ENCODE measurements at regions not wholly inside any gene's neighbourhood (a gene's known extent, or its start where the extent isn't known, plus 50 kb on each side); places are given as distances from the start of the nearest gene placed in this dataset.

DNA sequence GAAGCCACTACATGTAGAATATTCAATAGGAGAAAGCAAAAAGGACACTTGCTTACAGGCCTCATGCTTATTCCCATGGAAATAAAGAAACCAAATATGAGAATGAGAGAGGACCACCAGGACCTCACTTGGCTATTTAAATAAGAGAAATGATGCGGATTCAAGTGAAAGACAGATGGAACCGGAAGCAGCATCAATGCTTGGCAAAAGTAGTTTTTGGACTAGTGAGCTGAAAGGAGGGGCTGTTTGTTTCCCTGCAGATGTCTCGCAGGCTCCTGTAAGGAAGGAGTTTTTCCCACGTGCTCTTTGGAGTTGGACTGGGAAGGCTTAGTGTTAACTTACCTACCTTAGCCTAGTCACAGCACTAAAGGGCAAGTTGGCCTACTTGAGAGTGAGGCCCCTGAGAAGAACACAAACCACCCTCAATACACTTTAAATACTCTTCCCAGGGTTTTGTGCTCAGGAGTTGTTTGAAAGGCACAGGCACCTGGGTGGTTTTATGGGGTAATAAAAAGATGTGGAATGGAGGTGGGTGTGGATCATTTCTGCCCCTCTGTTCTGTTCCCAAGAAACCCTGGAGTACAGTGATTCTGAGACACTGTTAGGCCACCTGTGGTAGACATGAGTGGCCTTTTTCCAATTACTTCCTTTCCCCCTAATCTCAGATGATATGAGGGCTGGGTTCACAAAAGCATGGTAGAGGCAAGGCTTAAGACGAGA, 113.3 kb upstream of the C1GALT1C1 start:
- TF ChIP-seq CHD2 (IDR thresholded peaks at IDR 0.05; ENCODE audit: low read length, partially characterized antibody) (no peak), CTCF (IDR thresholded peaks at IDR 0.05) (no peak), YY1 (IDR thresholded peaks at IDR 0.05; ENCODE audit: low read depth) (no peak), MAX (IDR thresholded peaks at IDR 0.05; ENCODE audit: low read depth) (no peak), EP300 (IDR thresholded peaks at IDR 0.05; ENCODE audit: borderline replicate concordance in 1 of 2, low read depth in 1 of 2, low read length in 1 of 2) (no peak), REST (IDR thresholded peaks at IDR 0.05; ENCODE audit: low read depth, low read length) (no peak), PBX3 (IDR thresholded peaks at IDR 0.05) (no peak)
